ENCODE measurements at regions not wholly inside any gene's neighbourhood (a gene's known extent, or its start where the extent isn't known, plus 50 kb on each side); places are given as distances from the start of the nearest gene placed in this dataset.

DNA sequence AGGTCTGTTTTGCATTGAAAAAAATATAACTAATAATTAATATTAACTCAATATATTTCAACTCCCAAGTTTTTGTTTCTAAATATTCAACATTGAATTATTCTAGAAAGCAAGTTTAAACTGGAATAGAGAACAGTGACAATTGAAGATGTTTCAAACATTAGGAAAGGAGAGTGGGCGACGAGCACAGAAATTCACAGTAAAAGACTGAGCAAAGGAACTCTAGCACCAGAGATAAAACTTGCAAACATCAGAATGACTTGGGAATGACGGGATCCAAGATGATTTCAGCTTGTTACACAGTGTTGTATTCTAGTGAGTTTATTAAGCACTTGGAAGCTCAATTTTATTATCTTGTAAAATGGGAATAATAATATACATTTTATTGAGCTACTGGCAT lies 56.6 kb upstream of the CNTN5 start:
- Histone ChIP-seq H4K20me1 (replicated peaks; ENCODE audit: control insufficient read depth, insufficient read depth, low read length) (no peaks in the 10 kb centered on the region), H3K9me1 (ENCODE audit: control insufficient read depth, insufficient read depth, low read length) (no peaks in the 10 kb centered on the region), H3K9ac (ENCODE audit: insufficient read depth in 1 of 2, low read depth in 2 of 2, low read length in 2 of 2) (no peak overlapping the region), H2AFZ (ENCODE audit: low read depth, low read length) (no peak overlapping the region), H3K4me2 (ENCODE audit: insufficient read depth, low read length) (no peak overlapping the region), H3K27ac (ENCODE audit: extremely low read depth, low read depth, low read length) (no peak overlapping the region), H3K4me3 (no peak overlapping the region), H3K4me1 (replicated peaks in 1 of 2; ENCODE audit: control insufficient read depth in 2 of 2, insufficient read depth in 2 of 2, low read length in 2 of 2) (no peaks in the 10 kb centered on the region), H3K79me2 (ENCODE audit: control insufficient read depth, insufficient read depth, low read length) (no peaks in the 10 kb centered on the region), H3K36me3 (ENCODE audit: control insufficient read depth, insufficient read depth, low read length) (no peaks in the 10 kb centered on the region), H3K27me3 (ENCODE audit: control insufficient read depth in 2 of 2, insufficient read depth in 2 of 2, low read length in 2 of 2) (no peaks in the 10 kb centered on the region), H3K9me3 (replicated peaks; ENCODE audit: control insufficient read depth, insufficient read depth, low read depth, low read length) (no peaks in the 10 kb centered on the region)
- no TSS peak for BruUV-seq (replicated peaks)
- ChIA-PET CTCF (ENCODE audit: low intra/inter-chr PET ratio) (no interaction called here), POLR2A (no interaction called here)
- DNase-seq (ENCODE audit: extremely low read depth in 1 of 4, low spot score in 3 of 4) (no peak), ATAC-seq (no peak), FAIRE-seq (no peak)
- intact Hi-C loops (cut with micrococcal nuclease), result no loop called here
- TF ChIP-seq SMARCA5 (IDR thresholded peaks at IDR 0.05), result no peak
- TF ChIP-seq PRMT5 (CRISPR knock-in tag; IDR thresholded peaks at IDR 0.05), result no peak
- no peak for TF ChIP-seq TBP (optimal IDR thresholded peaks at IDR 0.05; ENCODE audit: low read depth, low read length)
- no peak for TF ChIP-seq POLR2A (conservative IDR thresholded peaks at IDR 0.05)
- TF ChIP-seq KLF10 (CRISPR knock-in tag; IDR thresholded peaks at IDR 0.05), result no peak
- in situ Hi-C loops (cut with MboI), result no loop called here
- WGBS (ENCODE audit: insufficient coverage, low coverage, missing lambda C conversion rate), result 4% methylated on average over 3 of the region's 3 CpGs

DNA sequence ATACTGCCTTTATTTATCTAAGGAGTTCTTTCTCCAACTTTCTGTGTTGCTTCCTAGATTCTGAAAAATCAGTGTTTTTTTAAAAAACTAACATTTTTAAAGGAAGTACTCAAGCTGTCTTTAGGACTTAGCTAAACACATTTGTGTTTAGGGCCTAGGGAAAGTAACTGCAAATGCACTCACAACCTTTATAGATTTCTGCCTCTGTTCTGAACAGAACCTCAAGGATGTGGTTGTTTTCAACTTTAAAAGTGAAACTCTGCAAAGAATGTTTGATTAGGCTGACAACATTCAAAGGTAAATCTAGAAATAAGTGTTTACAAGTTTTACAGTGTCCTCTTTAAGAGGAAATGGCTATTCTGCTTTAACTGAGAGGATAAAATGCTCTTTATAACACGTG lies 55.4 kb upstream of the CNTN5 start:
- DNase-seq (ENCODE audit: extremely low read depth in 1 of 4, low spot score in 3 of 4) (no peak), ATAC-seq (no peak), FAIRE-seq (no peak)
- H3K4me2 ChIP-seq (ENCODE audit: insufficient read depth, low read length), result no peak overlapping the region
- H3K9me3 ChIP-seq (replicated peaks; ENCODE audit: control insufficient read depth, insufficient read depth, low read depth, low read length), result no peaks in the 10 kb centered on the region
- ChIA-PET POLR2A (no interaction called here), CTCF (ENCODE audit: low intra/inter-chr PET ratio) (no interaction called here)
- no peaks in the 10 kb centered on the region for H3K27me3 ChIP-seq (ENCODE audit: control insufficient read depth in 2 of 2, insufficient read depth in 2 of 2, low read length in 2 of 2)
- no peak overlapping the region for H3K4me3 ChIP-seq
- BruUV-seq (replicated peaks), result no TSS peak
- H3K9me1 ChIP-seq (ENCODE audit: control insufficient read depth, insufficient read depth, low read length), result no peaks in the 10 kb centered on the region
- H3K79me2 ChIP-seq (ENCODE audit: control insufficient read depth, insufficient read depth, low read length), result no peaks in the 10 kb centered on the region
- no peak overlapping the region for H2AFZ ChIP-seq (ENCODE audit: low read depth, low read length)
- H3K4me1 ChIP-seq (replicated peaks in 1 of 2; ENCODE audit: control insufficient read depth in 2 of 2, insufficient read depth in 2 of 2, low read length in 2 of 2), result no peaks in the 10 kb centered on the region
- no peak overlapping the region for H3K27ac ChIP-seq (ENCODE audit: extremely low read depth, low read depth, low read length)
- in situ Hi-C loops (cut with MboI), result no loop called here
- no peaks in the 10 kb centered on the region for H3K36me3 ChIP-seq (ENCODE audit: control insufficient read depth, insufficient read depth, low read length)
- WGBS (ENCODE audit: insufficient coverage, low coverage, missing lambda C conversion rate), result 0% methylated on average over 1 of the region's 1 CpG
- H3K9ac ChIP-seq (ENCODE audit: insufficient read depth in 1 of 2, low read depth in 2 of 2, low read length in 2 of 2), result no peak overlapping the region
- intact Hi-C loops (cut with micrococcal nuclease), result no loop called here
- H4K20me1 ChIP-seq (replicated peaks; ENCODE audit: control insufficient read depth, insufficient read depth, low read length), result no peaks in the 10 kb centered on the region
- TF ChIP-seq, protein P1, sequence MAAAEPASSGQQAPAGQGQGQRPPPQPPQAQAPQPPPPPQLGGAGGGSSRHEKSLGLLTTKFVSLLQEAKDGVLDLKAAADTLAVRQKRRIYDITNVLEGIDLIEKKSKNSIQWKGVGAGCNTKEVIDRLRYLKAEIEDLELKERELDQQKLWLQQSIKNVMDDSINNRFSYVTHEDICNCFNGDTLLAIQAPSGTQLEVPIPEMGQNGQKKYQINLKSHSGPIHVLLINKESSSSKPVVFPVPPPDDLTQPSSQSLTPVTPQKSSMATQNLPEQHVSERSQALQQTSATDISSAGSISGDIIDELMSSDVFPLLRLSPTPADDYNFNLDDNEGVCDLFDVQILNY (CRISPR knock-in tag; IDR thresholded peaks at IDR 0.05), result no peak
- TF ChIP-seq, protein P2, sequence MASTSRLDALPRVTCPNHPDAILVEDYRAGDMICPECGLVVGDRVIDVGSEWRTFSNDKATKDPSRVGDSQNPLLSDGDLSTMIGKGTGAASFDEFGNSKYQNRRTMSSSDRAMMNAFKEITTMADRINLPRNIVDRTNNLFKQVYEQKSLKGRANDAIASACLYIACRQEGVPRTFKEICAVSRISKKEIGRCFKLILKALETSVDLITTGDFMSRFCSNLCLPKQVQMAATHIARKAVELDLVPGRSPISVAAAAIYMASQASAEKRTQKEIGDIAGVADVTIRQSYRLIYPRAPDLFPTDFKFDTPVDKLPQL (IDR thresholded peaks at IDR 0.05; ENCODE audit: extremely low read depth, insufficient read length), result no peak
- TF ChIP-seq, protein P3, sequence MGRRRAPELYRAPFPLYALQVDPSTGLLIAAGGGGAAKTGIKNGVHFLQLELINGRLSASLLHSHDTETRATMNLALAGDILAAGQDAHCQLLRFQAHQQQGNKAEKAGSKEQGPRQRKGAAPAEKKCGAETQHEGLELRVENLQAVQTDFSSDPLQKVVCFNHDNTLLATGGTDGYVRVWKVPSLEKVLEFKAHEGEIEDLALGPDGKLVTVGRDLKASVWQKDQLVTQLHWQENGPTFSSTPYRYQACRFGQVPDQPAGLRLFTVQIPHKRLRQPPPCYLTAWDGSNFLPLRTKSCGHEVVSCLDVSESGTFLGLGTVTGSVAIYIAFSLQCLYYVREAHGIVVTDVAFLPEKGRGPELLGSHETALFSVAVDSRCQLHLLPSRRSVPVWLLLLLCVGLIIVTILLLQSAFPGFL (CRISPR knock-in tag; IDR thresholded peaks at IDR 0.05), result no peak
- TF ChIP-seq ZNF586 (CRISPR knock-in tag; conservative IDR thresholded peaks at IDR 0.05) (no peak), ZNF232 (CRISPR knock-in tag; IDR thresholded peaks at IDR 0.05) (no peak)
- TF ChIP-seq, protein P4, sequence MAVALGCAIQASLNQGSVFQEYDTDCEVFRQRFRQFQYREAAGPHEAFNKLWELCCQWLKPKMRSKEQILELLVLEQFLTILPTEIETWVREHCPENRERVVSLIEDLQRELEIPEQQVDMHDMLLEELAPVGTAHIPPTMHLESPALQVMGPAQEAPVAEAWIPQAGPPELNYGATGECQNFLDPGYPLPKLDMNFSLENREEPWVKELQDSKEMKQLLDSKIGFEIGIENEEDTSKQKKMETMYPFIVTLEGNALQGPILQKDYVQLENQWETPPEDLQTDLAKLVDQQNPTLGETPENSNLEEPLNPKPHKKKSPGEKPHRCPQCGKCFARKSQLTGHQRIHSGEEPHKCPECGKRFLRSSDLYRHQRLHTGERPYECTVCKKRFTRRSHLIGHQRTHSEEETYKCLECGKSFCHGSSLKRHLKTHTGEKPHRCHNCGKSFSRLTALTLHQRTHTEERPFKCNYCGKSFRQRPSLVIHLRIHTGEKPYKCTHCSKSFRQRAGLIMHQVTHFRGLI (CRISPR knock-in tag; IDR thresholded peaks at IDR 0.05), result no peak

Measured in K562 (cell line).